Astrocyte (in vitro differentiated cells and primary cell): ENCODE measurements at regions not wholly inside any gene's neighbourhood (a gene's known extent, or its start where the extent isn't known, plus 50 kb on each side); places are given as distances from the start of the nearest gene placed in this dataset.

Experiments used
- DNase-seq: peaks from one replicate; pipeline ENCODE4 v3.0.0-alpha.2; 2010; ENCODE audit warnings: low read depth
- FAIRE-seq: peaks from 2 replicates; lab custom pipeline; 2011; peaks lifted over from hg19 to GRCh38; lab: Jason Lieb, UNC
- H2AFZ ChIP-seq: 2 replicates; pipeline ENCODE4 v1.6.0; 2012; ENCODE audit warnings: low read depth, low read length, inconsistent platforms
- H3K27ac ChIP-seq: 2 replicates; pipeline ENCODE4 v1.5.1; 2011; ENCODE audit warnings: low read depth, low read length, inconsistent platforms
- H3K27me3 ChIP-seq: 2 replicates; pipeline ENCODE4 v1.6.0; 2011; ENCODE audit warnings: low read length, inconsistent platforms; ENCODE audit not compliant: insufficient read depth
- H3K36me3 ChIP-seq: 2 replicates; pipeline ENCODE4 v1.5.1; 2011; ENCODE audit warnings: low read length, inconsistent platforms; ENCODE audit not compliant: insufficient read depth
- H3K4me1 ChIP-seq: 2 replicates; pipeline ENCODE4 v1.5.1; 2011; ENCODE audit warnings: low read length, inconsistent platforms; ENCODE audit not compliant: insufficient read depth
- H3K4me2 ChIP-seq: 2 replicates; pipeline ENCODE4 v1.6.0; 2012; ENCODE audit warnings: low read length, inconsistent platforms
- H3K4me3 ChIP-seq: 2 replicates; pipeline ENCODE4 v1.5.1; 2011; ENCODE audit warnings: low read depth, mild to moderate bottlenecking, low read length, inconsistent platforms; ENCODE audit not compliant: insufficient read depth
- H3K79me2 ChIP-seq: 2 replicates; pipeline ENCODE4 v1.6.0; 2012; ENCODE audit warnings: mild to moderate bottlenecking, low read length, inconsistent platforms; ENCODE audit not compliant: insufficient read depth
- H3K9ac ChIP-seq: 2 replicates; pipeline ENCODE4 v1.6.0; 2012; ENCODE audit warnings: mild to moderate bottlenecking, low read length, inconsistent platforms
- H3K9me3 ChIP-seq: 2 replicates; pipeline ENCODE4 v1.5.1; 2012; ENCODE audit warnings: low read depth, mild to moderate bottlenecking, low read length, inconsistent platforms; ENCODE audit not compliant: insufficient read depth
- H4K20me1 ChIP-seq: 2 replicates; pipeline ENCODE4 v1.6.0; 2012; ENCODE audit warnings: low read length, inconsistent platforms; ENCODE audit not compliant: insufficient read depth
- H3K27ac Mint-ChIP-seq: one replicate; pipeline ENCODE4 v1.8.0; 2021; ENCODE audit warnings: mild to moderate bottlenecking, mixed read lengths; ENCODE audit not compliant: unreplicated experiment
- H3K27me3 Mint-ChIP-seq: one replicate; pipeline ENCODE4 v1.8.0; 2021; ENCODE audit warnings: low read depth, mixed read lengths; ENCODE audit not compliant: unreplicated experiment
- H3K36me3 Mint-ChIP-seq: one replicate; pipeline ENCODE4 v1.8.0; 2021; ENCODE audit warnings: low read depth, mixed read lengths; ENCODE audit not compliant: unreplicated experiment
- H3K4me1 Mint-ChIP-seq: one replicate; pipeline ENCODE4 v1.8.0; 2021; ENCODE audit warnings: low read depth, mixed read lengths; ENCODE audit not compliant: unreplicated experiment
- H3K4me3 Mint-ChIP-seq: one replicate; pipeline ENCODE4 v1.8.0; 2021; ENCODE audit warnings: mild to moderate bottlenecking, moderate library complexity, mixed read lengths; ENCODE audit not compliant: unreplicated experiment
- H3K9me3 Mint-ChIP-seq: one replicate; pipeline ENCODE4 v1.8.0; 2021; ENCODE audit warnings: mild to moderate bottlenecking, mixed read lengths; ENCODE audit not compliant: unreplicated experiment
- EZH2 ChIP-seq: IDR thresholded peaks from 2 replicates; pipeline ENCODE4 v1.6.1; 2012; ENCODE audit warnings: mild to moderate bottlenecking, low read length, inconsistent platforms; ENCODE audit not compliant: insufficient read depth
- TF ChIP-seq, protein P1 (sequence below): IDR thresholded peaks from 2 replicates; pipeline ENCODE4 v1.5.1; 2011; ENCODE audit warnings: low read depth, mild to moderate bottlenecking, inconsistent platforms, low read length, moderate library complexity; ENCODE audit not compliant: insufficient read depth

DNA sequence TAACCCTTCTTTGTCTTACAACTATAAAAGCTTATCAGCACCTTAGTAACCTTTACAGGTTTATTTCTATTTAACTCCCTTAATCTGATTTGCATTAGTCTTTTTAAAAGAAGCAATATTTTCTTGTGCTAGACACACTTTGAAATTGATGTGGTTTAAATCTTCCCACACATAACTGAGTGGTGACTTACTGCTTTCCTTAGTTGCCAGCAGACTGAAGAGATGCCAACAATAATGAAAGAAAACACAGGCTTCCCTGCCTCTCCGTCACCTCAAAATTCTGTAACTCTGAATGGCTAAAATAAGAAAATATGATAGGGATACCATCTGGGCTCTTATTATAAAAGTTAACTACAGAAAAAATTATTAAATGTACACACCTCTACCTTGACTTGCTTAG is 196.8 kb downstream of the PTBP2 start:
- Histone ChIP-seq H3K4me1 (peaks cover 11% of the 10 kb centered on the region), H3K4me3 (no peak overlapping the region), H2AFZ (no peak overlapping the region), H3K27me3 (no peaks in the 10 kb centered on the region), H3K79me2 (no peaks in the 10 kb centered on the region), H3K27ac (peak overlapping the region; percentile 80), H3K4me2 (peak overlapping the region; percentile 49), H4K20me1 (no peaks in the 10 kb centered on the region), H3K36me3 (no peaks in the 10 kb centered on the region), H3K9ac (no peak overlapping the region), H3K9me3 (no peaks in the 10 kb centered on the region)
- Mint-ChIP-seq H3K36me3 (no peaks in the 10 kb centered on the region), H3K9me3 (peaks cover 3% of the 10 kb centered on the region), H3K27ac (no peak overlapping the region), H3K4me3 (no peak overlapping the region), H3K27me3 (no peaks in the 10 kb centered on the region), H3K4me1 (peaks cover 7% of the 10 kb centered on the region)
- peak; percentile 92 for DNase-seq
- FAIRE-seq: no peak
- TF ChIP-seq, protein P1, sequence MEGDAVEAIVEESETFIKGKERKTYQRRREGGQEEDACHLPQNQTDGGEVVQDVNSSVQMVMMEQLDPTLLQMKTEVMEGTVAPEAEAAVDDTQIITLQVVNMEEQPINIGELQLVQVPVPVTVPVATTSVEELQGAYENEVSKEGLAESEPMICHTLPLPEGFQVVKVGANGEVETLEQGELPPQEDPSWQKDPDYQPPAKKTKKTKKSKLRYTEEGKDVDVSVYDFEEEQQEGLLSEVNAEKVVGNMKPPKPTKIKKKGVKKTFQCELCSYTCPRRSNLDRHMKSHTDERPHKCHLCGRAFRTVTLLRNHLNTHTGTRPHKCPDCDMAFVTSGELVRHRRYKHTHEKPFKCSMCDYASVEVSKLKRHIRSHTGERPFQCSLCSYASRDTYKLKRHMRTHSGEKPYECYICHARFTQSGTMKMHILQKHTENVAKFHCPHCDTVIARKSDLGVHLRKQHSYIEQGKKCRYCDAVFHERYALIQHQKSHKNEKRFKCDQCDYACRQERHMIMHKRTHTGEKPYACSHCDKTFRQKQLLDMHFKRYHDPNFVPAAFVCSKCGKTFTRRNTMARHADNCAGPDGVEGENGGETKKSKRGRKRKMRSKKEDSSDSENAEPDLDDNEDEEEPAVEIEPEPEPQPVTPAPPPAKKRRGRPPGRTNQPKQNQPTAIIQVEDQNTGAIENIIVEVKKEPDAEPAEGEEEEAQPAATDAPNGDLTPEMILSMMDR: no peak
- no peak for TF ChIP-seq EZH2

DNA sequence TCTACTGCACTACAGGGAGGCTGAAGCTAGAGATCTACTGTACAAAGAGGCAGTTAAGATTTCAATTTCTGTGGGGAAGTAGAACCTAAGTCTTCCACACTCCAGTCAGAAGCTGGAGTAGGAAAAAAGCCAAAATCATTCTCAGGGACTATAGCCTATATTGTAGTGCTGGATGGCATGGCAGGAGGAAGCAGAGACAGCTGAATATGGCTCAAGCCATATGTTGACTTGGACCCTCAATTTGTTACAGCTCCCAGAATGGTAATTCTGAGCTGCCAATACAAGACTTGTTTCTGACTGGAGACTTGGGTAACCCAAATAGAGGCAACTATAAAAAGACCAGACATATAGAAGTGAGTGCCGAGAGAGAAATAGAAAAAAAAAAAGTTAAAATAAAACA is 200.6 kb downstream of the PTBP2 start:
- H3K27ac Mint-ChIP-seq: no peak overlapping the region
- FAIRE-seq (no peak), DNase-seq (no peak)
- Histone ChIP-seq H3K79me2 (no peaks in the 10 kb centered on the region), H3K9me3 (no peaks in the 10 kb centered on the region), H3K27me3 (no peaks in the 10 kb centered on the region), H3K4me1 (peaks cover 11% of the 10 kb centered on the region), H3K27ac (no peak overlapping the region), H4K20me1 (no peaks in the 10 kb centered on the region), H3K9ac (no peak overlapping the region), H3K36me3 (no peaks in the 10 kb centered on the region), H3K4me3 (no peak overlapping the region), H3K4me2 (no peak overlapping the region), H2AFZ (no peak overlapping the region)
- H3K4me1 Mint-ChIP-seq: peaks cover 9% of the 10 kb centered on the region
- H3K9me3 Mint-ChIP-seq: peaks cover 6% of the 10 kb centered on the region
- no peak overlapping the region for H3K4me3 Mint-ChIP-seq
- H3K36me3 Mint-ChIP-seq: no peaks in the 10 kb centered on the region
- no peaks in the 10 kb centered on the region for H3K27me3 Mint-ChIP-seq
- TF ChIP-seq, protein P1: no peak
- TF ChIP-seq EZH2: no peak

DNA sequence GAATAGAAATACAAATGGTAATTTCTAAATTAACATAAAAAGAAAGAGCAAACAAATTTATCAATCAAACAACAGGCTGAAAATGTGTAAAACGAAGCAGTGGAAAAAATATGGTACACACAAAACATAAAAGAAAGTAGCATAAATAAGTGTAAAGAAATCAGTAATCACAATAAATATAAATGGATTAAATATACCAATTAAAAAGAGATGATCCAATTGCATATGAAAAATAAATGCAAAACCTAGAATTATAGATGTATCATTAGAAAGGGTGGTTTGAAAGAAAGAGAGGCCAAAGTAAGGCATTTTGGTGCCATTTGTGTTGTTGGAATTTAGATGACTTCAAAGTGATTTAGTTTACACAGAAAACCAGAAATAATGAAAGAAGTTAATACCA is 202.2 kb downstream of the PTBP2 start:
- no peak overlapping the region for H3K27ac Mint-ChIP-seq
- no peaks in the 10 kb centered on the region for H3K27me3 ChIP-seq
- peaks cover 6% of the 10 kb centered on the region for H3K9me3 Mint-ChIP-seq
- H3K4me1 Mint-ChIP-seq: peaks cover 6% of the 10 kb centered on the region
- TF ChIP-seq, protein P1: no peak
- TF ChIP-seq EZH2: no peak
- H3K27ac ChIP-seq: no peak overlapping the region
- H4K20me1 ChIP-seq: no peaks in the 10 kb centered on the region
- H3K4me2 ChIP-seq: no peak overlapping the region
- no peak overlapping the region for H3K4me3 ChIP-seq
- DNase-seq (no peak), FAIRE-seq (no peak)
- peaks cover 2% of the 10 kb centered on the region for H3K4me1 ChIP-seq
- H3K9me3 ChIP-seq: no peaks in the 10 kb centered on the region
- H3K27me3 Mint-ChIP-seq: no peaks in the 10 kb centered on the region
- no peaks in the 10 kb centered on the region for H3K36me3 ChIP-seq
- H3K79me2 ChIP-seq: no peaks in the 10 kb centered on the region
- no peaks in the 10 kb centered on the region for H3K36me3 Mint-ChIP-seq
- no peak overlapping the region for H3K9ac ChIP-seq
- no peak overlapping the region for H2AFZ ChIP-seq
- no peak overlapping the region for H3K4me3 Mint-ChIP-seq
